ENCODE measurements at regions not wholly inside any gene's neighbourhood (a gene's known extent, or its start where the extent isn't known, plus 50 kb on each side); places are given as distances from the start of the nearest gene placed in this dataset.

DNA sequence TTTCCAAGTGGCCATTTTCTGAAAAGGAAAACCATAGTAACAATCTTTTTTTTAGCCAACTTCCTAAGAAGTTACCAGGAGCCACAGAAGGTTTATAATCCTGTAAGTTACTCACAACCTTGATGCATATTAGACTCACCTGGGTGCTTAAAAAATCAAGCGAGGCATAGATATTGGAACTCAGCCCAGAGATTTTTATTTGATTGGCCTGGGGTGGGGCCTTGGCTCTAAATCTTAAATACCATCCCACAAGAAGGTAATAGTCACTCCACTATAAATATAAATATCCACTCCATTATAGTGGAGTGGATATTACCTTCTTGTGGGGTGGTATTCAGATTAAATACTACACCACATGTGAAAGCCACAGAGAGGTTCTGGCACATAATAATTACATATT is 429.6 kb downstream of the RFC3 start:
- TF ChIP-seq CTCF (conservative IDR thresholded peaks at IDR 0.05; ENCODE audit: low read length) = no peak
- TF ChIP-seq EZH2phosphoT487 (IDR thresholded peaks at IDR 0.05; ENCODE audit: borderline replicate concordance) = no peak
